ENCODE measurements at regions not wholly inside any gene's neighbourhood (a gene's known extent, or its start where the extent isn't known, plus 50 kb on each side); places are given as distances from the start of the nearest gene placed in this dataset.

- DNase-seq (ENCODE audit: low spot score) = no peak
- H3K4me3 ChIP-seq = no peak overlapping the region
- H3K9me2 ChIP-seq (replicated peaks; ENCODE audit: insufficient read depth) = no peaks in the 10 kb centered on the region
- WGBS (ENCODE audit: low lambda C conversion rate, missing lambda C conversion rate) = 80% methylated on average over 5 of the region's 5 CpGs
- no peaks in the 10 kb centered on the region for H3K79me2 ChIP-seq
- H2AFZ ChIP-seq = no peak overlapping the region
- H3K4me1 ChIP-seq (ENCODE audit: insufficient read depth) = no peaks in the 10 kb centered on the region
- H3K27me3 ChIP-seq = no peaks in the 10 kb centered on the region
- TF ChIP-seq EZH2 (IDR thresholded peaks at IDR 0.05; ENCODE audit: borderline replicate concordance) (no peak), CTCF (IDR thresholded peaks at IDR 0.05; ENCODE audit: poor library complexity) (no peak), EZH2phosphoT487 (IDR thresholded peaks at IDR 0.05; ENCODE audit: low read depth, severe bottlenecking, unreplicated experiment) (no peak)
- H3K27ac ChIP-seq = no peak overlapping the region
- no peaks in the 10 kb centered on the region for H3K36me3 ChIP-seq (replicated peaks; ENCODE audit: insufficient read depth, low read depth)
- H4K20me1 ChIP-seq (ENCODE audit: insufficient read depth, poor library complexity, severe bottlenecking) = no peaks in the 10 kb centered on the region
- H3K4me2 ChIP-seq = no peak overlapping the region
- no peaks in the 10 kb centered on the region for H3K9me3 ChIP-seq (ENCODE audit: low read depth)
Measured at GRCh38 chr20:55782224-55782911, 223.0 kb downstream of the CBLN4 start.

- WGBS (ENCODE audit: low lambda C conversion rate, missing lambda C conversion rate) = 77% methylated on average over 5 of the region's 5 CpGs
- no peak overlapping the region for H3K4me2 ChIP-seq
- H3K27me3 ChIP-seq = no peaks in the 10 kb centered on the region
Measured at GRCh38 chr20:55778796-55779195, 226.5 kb downstream of the CBLN4 start.

GRCh38 chr20:55777641-55778040 is 227.7 kb downstream of the CBLN4 start:
- 73% methylated on average over 2 of the region's 2 CpGs for WGBS (ENCODE audit: low lambda C conversion rate, missing lambda C conversion rate)
- no peak overlapping the region for H3K27ac ChIP-seq
- no peak for DNase-seq (ENCODE audit: low spot score)
- no peaks in the 10 kb centered on the region for H3K27me3 ChIP-seq
- H4K20me1 ChIP-seq (ENCODE audit: insufficient read depth, poor library complexity, severe bottlenecking) = no peaks in the 10 kb centered on the region
- H3K79me2 ChIP-seq = no peaks in the 10 kb centered on the region
- H2AFZ ChIP-seq = no peak overlapping the region
- H3K4me2 ChIP-seq = no peak overlapping the region
- no peaks in the 10 kb centered on the region for H3K9me2 ChIP-seq (replicated peaks; ENCODE audit: insufficient read depth)
- TF ChIP-seq CTCF (IDR thresholded peaks at IDR 0.05; ENCODE audit: poor library complexity) = no peak
- TF ChIP-seq EZH2 (IDR thresholded peaks at IDR 0.05; ENCODE audit: borderline replicate concordance) = no peak
- TF ChIP-seq EZH2phosphoT487 (IDR thresholded peaks at IDR 0.05; ENCODE audit: low read depth, severe bottlenecking, unreplicated experiment) = no peak
- H3K36me3 ChIP-seq (replicated peaks; ENCODE audit: insufficient read depth, low read depth) = no peaks in the 10 kb centered on the region
- H3K9me3 ChIP-seq (ENCODE audit: low read depth) = peaks cover 2% of the 10 kb centered on the region
- no peaks in the 10 kb centered on the region for H3K4me1 ChIP-seq (ENCODE audit: insufficient read depth)
- H3K4me3 ChIP-seq = no peak overlapping the region

More at GRCh38 chr20:55778796-55779195, 226.5 kb downstream of the CBLN4 start:
- Histone ChIP-seq H3K4me1 (ENCODE audit: insufficient read depth) (no peaks in the 10 kb centered on the region), H3K27ac (no peak overlapping the region), H3K9me3 (ENCODE audit: low read depth) (no peaks in the 10 kb centered on the region), H3K36me3 (replicated peaks; ENCODE audit: insufficient read depth, low read depth) (no peaks in the 10 kb centered on the region), H3K79me2 (no peaks in the 10 kb centered on the region), H3K9me2 (replicated peaks; ENCODE audit: insufficient read depth) (no peaks in the 10 kb centered on the region), H3K4me3 (no peak overlapping the region), H2AFZ (no peak overlapping the region), H4K20me1 (ENCODE audit: insufficient read depth, poor library complexity, severe bottlenecking) (no peaks in the 10 kb centered on the region)
- TF ChIP-seq EZH2phosphoT487 (IDR thresholded peaks at IDR 0.05; ENCODE audit: low read depth, severe bottlenecking, unreplicated experiment) = no peak
- TF ChIP-seq EZH2 (IDR thresholded peaks at IDR 0.05; ENCODE audit: borderline replicate concordance) = no peak
- TF ChIP-seq CTCF (IDR thresholded peaks at IDR 0.05; ENCODE audit: poor library complexity) = no peak
- no peak for DNase-seq (ENCODE audit: low spot score)
